Stimulated activated CD8-positive, alpha-beta memory T cell treated with anti-CD3 and anti-CD28 coated beads, Interleukin-4, amount 100 ng/mL, for 48 hours (primary cell): ENCODE measurements at regions not wholly inside any gene's neighbourhood (a gene's known extent, or its start where the extent isn't known, plus 50 kb on each side); places are given as distances from the start of the nearest gene placed in this dataset.

Experiments used
- DNase-seq: peaks from one replicate; pipeline ENCODE4 v3.0.0-alpha.2; 2020

DNA sequence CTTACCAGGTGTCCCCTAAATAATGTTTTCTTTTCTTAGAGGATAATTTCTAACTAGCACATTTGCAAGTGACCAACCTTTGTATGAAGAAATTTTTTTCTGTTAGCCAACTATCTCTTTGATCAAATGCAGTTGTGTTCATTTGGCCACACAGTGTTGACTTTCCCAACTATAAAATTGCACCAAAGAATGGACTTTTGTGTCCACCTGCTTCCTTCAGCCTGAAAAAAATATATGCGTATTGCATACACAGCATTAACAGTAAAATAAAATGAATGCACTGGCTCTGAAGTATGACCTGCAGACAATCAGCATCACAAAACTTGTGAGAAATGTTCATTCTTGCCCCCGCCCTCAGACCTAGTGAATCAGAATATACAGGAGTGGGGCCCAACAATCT is 342.0 kb downstream of the SEC23A start:
- DNase-seq: no peak

DNA sequence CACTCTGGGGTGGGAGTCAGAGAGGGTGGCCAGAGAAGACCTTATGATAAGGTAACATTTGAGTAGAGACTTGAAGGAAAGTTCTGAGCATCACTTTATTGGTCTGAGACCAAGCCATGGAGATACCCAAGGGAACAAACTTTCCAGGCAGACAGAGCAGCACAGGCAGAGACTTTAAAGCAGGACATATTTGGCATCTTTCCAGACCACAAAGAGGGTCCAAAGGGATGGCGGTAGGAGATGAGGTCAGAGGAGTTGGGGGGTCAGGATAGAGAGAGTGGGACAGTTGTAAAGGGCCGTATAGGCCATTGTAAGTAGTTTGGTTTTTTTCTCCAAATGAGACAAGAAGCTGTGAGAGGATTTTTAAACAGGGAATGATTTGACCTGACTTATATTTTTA is 344.4 kb downstream of the SEC23A start:
- DNase-seq: no peak

DNA sequence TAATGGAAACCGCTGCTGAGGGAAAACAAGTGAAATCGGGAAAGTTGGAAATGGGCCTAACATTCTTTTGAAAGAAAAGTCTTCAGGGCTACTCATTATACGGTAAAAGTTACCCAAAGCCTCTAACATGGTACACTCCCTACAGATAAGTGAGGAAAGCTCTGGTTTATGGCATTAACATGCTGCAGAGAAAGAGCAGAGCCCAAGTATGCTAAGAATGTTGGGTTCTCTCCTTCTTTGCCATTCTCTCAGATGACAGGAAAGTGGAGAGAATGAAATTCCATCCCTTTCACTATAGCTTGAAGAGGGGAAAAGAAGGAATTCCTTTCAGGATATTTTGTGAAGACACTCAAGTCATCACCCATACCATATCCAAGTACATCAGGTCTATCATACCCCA is 348.0 kb downstream of the SEC23A start:
- no peak for DNase-seq

DNA sequence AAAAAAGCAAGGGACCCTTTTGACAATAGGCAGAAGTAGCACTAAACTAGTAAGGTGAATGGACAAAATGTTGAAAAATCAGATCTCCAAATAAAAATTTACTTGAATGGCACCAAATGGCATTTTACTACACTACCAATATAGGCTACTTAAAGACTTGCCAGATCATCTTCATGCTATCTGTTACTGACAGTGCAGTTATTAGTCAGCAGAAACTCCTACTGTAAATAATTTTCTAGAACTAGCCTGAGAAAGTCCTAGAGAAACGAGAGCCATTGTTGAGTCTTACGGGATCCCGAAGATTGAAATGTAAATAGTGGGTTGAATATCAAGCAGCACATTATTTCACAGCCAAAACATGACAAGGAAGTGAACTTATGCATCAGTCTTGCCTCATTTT is 350.3 kb downstream of the SEC23A start:
- DNase-seq: no peak

DNA sequence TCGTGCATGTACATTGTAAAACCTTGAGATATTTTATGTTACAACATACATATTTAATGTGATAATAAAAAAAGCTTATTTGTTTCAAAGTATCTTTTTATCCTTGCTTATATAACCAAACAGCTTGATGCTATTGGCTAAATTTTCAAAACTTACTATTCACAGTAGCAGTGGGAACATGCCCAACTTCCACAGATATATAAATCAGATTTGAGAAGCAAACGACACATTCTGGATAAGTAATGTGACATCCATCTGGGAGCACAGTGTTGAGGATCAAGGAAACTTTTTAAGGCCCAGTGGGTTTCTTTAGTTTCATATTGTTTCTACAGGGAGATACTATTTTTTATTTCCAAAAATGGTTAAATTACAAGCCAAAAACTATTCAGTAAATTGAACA is 350.7 kb downstream of the SEC23A start:
- DNase-seq: no peak

DNA sequence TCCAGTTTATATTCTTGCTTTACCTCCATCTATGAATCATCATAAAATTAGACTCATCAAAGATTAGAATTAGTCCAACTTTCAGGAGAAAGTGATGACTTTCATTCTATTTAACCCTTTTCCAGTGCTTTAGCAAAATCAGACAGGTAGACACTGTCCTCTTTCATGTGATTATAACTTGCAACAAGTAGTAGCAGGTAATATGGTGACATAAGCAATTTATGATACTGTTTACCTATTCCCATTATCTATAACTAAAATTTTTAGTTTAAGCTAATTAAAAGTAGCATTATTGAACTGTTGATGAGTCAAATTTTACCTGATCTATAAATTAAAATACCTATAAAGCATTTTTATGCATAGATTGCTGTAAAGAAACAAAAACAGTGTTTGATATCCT is 351.6 kb downstream of the SEC23A start:
- no peak for DNase-seq

DNA sequence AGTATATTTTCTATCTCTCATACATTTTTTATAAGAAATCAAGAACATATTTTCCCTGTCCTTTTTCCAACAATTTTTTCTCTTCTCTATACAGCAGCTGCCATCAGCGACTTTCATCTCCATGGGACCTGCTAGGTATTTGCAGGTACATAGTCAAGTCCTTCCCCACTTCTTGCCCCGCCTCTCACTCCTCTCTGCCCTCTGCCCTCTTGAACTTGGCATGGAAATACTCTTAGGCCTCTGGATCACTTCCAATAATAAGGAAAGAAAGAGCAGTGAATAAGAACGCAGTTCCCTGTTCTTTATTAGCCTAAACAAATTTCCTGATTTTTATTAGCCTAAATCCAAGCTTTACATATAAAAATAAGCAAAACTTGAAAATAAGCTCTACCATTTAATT is 353.1 kb downstream of the SEC23A start:
- DNase-seq: no peak

DNA sequence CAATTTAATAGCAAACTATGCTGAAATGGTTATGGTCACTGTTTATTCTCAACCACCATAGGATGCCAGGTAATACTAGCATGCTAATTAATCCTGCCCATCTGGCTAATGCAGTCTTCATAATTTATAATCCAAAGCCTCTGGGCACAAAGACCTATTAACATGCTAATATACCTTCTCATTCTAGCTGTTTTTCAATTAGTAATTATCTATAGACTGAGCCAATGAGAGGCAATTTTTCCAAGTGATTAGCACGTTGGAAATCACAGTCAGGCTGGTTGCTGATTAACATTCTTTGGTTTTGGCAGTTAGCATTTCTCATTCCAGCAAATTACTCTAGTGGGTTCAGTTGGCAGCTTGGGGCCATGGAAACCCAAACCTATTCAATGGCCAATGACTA is 357.2 kb downstream of the SEC23A start:
- DNase-seq: no peak

DNA sequence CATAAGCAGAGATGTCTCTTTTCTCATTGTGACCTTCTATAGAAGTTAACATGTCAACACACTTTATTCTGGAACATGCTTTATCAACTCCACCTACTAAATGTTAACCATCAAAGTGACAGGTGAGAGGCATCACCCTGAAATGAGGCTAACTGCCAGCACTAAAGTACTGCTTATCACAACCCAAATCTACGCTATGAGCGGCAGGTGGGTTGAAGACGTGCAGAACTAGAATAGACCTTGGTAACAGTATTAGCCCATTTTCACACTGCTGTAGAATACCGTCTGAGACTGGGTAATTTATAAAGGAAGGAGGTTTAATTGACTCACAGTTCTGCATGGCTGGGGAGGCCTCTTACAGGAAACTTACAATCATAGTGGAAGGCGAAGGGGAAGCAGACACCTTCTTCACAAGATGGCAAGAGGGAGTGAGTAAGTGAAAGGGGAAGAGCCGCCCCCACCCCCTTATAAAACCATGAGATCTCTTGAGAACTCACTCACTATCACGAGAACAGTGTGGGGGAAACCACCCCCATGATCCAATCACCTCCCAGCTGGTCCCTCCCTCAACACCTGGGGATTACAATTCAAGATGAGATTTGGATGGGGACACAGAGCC is 359.0 kb downstream of the SEC23A start:
- no peak for DNase-seq

DNA sequence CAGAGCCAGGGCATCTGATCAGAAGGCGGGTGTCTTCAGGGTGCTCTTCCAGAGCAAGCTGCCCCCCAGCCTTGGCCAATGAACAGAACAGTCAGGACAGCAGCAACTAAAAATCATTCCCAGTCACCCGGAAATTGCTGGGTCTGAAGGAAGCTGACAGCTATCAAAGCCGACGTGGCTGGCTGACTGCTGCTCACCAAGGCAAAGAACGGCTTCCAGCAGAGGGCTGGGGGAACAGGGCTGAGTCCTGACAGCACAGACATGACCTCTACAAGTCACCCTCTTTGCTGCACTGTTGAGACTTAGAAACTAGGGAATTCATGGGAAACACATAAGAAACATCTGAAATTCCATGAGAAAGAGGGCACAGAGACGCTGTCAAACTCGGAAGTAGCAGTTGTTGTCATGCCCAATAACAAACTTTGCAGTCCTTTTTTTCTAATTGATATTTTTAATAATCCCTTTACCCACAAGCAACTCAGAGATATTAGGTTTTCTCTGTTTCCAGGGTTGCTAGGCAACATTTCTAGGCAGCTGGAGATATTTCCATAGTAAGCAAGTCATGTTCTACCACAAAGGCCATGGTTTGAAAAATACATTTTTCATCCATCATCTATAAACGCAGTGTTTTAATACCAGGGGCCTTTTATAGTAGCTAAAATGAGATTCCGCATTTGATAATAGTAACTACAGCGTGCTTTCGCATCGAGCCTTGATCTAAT is 365.2 kb downstream of the SEC23A start:
- no peak for DNase-seq

DNA sequence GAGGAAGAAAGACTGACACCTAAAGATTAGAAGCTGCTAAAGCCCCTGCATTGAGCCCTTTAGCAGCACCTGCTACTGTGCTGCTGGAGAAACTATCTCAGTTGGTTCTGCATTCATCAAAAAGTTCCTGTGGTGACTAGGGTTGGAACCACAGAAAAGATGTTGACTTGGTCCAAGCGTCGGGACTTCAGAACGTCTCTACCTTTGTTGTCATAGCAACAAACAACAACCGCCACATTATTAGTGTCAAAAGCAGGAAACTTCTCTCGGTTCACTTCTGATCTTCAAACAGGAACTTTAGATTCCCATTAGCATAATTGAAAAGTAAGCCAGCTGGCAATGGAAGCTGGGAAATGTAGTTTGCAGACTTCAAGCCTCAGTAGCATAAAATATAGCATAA is 368.0 kb downstream of the SEC23A start:
- no peak for DNase-seq

DNA sequence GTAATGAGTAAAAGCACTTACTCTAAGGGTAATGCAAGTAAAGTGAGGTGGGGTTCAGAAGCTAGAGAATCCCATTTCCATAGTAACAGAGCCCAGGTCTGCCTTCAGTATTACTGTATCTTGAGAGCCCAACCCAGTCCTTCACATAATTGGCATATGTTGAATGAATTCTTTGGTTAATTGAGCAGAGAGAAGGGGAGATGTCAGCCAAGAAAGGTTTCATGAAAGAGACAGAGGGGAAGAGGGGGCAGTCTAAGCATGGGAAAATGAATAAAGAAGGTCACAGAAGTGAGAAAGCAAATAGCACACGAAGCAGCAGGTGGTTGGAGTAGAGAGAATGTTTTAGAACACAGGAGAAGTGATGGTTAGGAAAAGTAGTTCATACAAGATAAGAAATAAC is 371.1 kb downstream of the SEC23A start:
- no peak for DNase-seq

DNA sequence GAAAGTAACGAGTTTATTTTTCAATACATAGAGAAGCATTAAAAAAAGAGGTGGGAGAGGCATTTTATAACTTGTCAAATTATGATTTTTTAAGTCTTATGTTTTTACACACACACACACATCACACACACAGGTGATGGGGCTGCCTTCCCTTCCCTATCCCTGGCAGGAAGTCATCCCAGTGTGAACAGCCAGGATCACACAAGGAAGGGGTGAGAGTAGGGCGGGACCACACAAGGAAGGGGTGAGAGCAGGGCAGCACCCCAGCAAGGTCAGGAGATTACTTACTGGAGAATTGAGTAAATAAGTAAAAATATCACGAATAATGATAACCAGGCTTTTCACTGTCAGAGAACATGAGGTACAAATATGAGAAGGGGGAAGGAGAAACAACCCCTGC is 372.6 kb downstream of the SEC23A start:
- no peak for DNase-seq

DNA sequence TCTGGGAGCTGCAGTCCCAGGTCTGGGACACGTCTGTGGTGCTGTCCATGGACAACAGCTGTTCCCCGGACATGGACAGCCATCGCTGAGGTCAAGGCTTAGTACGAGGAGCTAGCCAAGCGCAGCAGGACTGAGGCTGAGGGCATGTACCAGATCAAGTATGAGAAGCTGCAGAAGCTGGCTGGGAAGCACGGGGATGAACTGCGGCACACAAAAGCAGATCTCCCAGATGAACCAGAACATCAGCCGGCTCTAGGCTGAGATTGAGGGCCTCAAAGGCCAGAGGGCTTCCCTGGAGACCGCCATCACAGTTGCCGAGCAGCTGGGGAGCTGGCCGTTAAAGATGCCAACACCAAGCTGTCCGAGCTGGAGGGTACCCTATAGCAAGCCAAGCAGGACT is 375.3 kb downstream of the SEC23A start:
- DNase-seq: no peak

DNA sequence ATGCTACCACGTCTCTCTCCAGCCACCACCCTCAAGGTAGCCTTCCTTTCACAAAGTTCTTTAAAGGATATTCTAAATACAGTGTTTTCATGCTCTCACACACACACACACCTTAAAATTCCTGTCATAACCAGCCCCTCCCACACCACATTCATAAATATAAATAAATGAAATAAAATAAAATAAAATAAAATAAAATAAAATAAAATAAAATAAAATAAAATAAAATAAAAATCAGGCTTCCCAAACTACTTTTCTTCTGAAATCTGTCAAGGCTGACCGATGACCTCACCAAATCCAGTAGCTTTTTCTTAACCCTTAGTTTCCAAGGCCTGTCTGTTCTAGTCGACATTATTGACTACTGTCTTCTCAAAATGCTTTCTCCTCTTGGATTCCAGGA is 378.4 kb downstream of the SEC23A start:
- no peak for DNase-seq

DNA sequence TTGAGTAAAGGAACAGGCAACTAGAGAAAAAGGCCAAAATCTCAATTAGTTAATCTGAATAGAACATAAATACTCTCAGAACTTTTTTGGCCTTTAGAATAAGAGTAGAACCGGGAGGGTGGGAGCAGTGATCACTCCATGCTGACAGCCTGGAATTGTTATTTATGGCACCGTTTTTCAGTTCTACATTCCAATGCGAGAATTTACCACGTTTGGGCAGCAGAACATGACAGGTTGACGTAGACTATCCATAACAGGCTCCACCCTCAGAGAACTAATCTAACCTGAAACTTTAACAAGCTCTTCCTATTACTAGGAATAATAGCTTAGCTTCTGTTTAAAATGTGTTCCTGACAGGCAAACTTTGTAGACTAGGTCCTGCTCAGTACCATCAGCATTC is 379.1 kb downstream of the SEC23A start:
- DNase-seq: no peak

DNA sequence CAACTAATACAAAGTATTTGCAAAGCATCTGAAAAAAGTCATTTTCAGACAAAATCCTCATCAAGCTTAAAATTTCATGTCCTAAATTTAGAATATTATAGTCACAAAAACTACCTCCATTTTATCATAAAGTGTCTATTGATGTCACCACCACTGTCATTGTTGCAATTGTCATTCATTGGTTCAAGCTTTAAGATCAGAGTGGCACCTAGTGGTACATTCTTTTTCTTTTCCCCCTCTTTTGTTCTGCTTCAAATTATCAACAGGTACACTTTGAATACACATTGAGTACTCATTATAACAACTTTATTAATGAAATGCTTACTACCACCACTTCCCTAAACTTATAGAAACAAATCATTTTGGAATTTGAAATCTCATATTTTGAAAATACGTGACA is 379.8 kb downstream of the SEC23A start:
- no peak for DNase-seq

DNA sequence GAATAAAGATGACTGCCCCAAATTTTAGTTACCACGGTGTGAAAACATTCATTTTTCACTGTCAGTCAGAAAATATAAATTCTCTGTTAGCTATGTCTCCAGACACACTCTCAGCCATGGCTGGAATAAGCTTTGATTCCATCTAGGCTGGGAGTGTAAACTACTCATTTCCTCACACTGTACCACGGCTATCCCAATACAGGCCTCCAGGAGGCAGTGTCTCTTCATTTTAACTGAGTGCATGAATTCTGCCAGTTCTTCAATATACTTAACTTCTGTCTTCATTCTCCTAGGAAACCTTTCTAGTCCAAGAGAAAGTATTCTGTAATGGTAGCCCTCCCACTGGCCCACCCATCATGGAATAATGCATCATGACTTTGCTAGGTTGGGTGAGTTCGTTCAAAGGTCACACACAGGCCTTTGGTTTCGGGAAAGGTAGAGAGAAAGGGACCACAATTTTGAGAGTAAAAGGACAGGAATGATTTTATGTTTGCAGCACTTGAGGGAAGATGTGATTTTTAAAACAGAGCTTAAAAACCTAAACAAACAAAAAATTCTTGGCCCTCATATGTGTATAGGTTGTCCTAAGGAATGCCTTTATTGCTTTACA is 381.1 kb downstream of the SEC23A start:
- peak; percentile 64 for DNase-seq

DNA sequence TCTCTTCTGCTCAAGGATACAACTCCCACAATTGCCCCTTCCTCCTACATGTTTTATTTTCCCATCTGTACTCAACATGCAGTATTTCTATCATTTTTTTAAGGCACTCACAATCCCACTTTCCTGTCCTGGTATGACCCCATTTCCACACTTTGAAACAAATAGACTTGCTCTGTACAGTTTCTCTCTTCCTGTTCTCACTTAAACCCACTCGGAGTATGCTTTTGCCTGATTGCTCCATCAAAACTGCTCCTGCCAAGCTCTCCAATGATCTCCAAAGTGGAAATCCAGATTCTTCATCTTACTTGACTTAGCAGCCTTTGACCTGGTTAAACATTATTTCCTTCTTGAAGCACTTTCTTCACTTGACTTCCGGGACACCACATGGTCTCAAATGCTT is 384.5 kb downstream of the SEC23A start:
- no peak for DNase-seq

DNA sequence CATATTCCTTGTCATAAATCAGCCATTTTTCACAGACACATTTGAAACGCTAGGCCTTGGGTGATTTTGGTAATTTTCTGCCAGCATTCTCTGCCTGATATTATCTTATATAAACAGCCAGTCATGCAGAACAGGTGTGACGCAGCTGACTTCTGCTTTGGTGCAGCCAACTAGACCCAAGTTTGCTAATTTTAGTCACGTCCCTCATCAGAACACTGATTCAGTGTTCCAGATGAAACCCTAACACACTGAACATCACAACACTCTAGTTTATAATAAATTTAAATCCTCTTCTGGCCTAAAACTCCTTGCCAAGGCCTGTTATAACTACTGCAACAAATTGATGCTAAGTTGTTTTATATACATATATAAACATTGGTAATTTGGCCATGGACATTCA is 386.1 kb downstream of the SEC23A start:
- no peak for DNase-seq

DNA sequence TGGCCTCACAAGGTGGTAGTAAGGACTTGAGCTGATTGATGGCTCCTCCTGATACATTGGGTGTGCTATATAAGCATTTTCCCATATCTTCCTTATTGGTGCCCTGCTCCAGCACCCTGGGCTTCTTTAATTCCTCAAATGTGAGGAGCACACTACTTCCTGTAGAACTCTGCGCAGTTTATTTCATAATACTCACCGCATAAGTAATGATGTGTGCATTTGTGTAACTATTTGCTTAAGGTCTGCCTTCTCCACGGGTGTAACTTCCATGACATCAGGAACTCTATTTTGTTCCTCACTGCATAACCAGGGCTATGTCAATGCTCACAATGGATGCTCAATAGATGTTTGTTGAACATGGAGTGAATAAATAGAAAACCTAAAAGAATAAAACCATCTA is 392.2 kb downstream of the SEC23A start:
- no peak for DNase-seq

DNA sequence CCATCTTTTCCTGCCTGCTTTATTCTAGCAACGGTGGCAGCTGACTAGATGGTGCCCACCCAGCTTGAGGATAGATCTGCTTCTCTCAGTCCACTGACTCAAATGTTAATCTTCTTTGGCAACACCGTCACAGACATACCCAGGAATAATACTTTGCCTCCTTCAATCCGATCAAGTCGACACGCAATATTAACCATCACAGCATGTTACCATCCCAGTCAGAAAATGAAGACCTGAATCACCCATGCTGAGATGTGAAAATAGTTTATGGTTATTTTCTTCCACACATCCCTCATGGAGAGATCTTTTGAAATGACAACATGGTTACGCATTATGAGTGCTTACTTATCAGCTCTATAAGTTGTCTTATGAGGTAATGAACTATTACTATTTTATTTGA is 392.8 kb downstream of the SEC23A start:
- no peak for DNase-seq

DNA sequence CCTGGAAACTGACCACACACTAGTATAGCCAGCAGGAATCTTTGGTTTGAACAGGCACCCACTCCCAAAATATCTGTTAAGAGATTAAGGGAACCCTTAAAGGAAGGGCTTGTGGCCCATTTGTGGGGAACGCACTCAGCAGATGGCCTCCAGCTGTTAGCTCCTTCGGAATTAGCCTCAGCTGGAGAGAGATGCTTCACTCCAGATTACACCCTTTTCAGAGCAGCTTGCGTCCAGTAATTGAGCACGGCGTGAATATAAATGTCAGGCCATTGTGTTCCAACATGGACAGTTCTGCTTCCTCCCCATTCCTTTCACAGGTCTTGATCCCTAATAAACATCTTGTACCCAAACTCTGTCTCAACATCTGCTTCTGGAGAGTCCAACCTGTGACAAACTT is 397.8 kb downstream of the SEC23A start:
- no peak for DNase-seq

DNA sequence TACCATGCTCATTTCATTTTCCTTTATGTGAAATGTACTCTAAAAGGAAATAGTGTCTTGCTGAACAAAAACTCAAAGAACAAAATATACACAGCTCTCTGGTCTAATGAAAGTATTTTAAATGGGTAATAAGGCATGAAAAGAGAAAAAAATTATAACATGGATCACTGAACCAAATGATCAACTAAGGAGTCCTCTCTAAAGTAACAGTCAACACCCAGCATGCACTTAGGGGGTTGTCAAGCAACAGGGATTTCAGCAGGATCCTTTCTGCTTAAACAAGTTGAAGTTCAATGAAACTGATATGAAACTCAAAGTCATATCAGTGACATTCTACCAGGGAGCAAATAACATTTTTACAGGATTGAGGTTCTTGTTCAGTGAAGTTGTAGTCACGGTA is 398.8 kb downstream of the SEC23A start:
- DNase-seq: no peak

DNA sequence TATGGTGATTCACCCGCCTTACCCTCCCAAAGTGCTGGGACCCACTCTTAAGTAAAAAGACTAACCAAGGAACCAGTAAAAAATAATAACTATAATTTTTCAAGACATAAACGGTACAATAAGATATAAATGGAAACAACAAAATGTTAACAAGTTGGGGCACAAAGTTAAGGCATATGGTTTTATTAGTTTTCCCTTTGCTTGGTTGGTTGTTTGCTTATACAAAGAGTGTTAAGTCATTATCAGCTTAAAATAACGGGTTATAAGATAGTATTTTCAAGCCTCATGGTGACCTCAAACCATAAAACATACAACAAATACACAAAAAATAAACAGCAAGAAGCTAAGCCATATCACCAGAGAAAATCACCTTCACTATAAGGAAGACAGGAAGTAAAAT is 406.1 kb downstream of the SEC23A start:
- DNase-seq: no peak
